ENCODE measurements at regions not wholly inside any gene's neighbourhood (a gene's known extent, or its start where the extent isn't known, plus 50 kb on each side); places are given as distances from the start of the nearest gene placed in this dataset.
"Not testable (repeated sequence)": the region's sequence is repeated elsewhere in the genome, so short reads cannot be mapped to it uniquely, and the experiment has no call there.

GRCh38 chr11:69934861-69935494 lies 115.8 kb upstream of the FGF3 start:
- no peak for DNase-seq

GRCh38 chr11:69935941-69936505 lies 116.8 kb upstream of the FGF3 start:
- DNase-seq = no peak

DNA sequence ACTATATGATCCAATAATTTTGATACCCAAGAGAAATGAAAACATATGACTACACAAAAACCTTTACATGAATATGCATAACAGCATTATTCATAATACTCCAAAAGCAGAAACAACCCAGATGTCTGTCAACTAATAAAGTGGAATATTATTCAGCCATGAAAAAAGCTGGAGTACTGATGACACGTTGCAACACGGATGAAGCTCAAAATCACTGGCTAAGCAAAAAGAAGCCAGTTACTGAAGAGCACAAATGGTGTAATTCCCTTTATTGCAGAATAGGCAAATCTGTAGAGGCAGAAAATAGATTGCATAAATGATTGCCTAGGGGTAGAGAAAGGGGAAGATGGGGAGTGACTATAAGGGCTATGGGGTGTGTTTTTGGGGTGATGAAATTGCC lies 117.6 kb upstream of the FGF3 start:
- DNase-seq = no peak

GRCh38 chr11:69938206-69938605 lies 119.0 kb upstream of the FGF3 start:
- DNase-seq = no peak

DNA sequence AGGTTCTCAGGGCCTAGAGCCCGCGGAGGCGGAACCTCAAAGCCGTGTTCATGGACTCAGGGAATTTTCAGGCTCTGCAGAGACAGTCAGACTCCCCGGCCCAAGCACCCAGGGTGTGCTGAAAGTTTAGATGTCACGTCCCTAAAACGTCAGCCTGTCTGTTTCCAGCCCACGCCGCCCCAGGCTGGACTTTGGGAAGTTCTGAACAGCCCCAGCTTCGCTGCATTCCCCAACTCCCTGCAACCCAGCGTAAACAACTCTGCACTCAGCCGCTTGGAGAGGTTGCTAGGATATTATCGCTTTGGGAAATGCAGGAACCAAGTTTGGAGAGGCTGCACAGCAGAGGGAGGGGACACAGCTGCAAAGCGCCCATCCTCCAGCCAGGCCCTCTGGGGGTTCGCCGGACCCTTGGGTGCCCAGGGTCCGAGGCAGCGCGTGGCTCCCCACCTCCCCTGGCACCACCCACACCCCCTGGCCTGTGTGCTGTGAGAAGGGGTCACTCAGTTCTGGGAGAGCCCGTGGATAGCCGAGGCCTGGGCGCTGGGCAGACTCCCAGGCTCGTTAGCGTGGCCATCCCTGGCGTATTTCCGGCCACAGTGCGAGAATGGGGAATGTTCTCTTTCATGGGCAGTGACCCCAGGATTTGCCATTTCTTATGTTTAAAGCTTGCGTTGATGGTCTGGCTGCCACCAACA lies 120.5 kb upstream of the FGF3 start:
- DNase-seq = no peak

GRCh38 chr11:69940246-69940610 lies 121.0 kb upstream of the FGF3 start:
- no peak for DNase-seq

GRCh38 chr11:69941546-69942332 lies 122.5 kb upstream of the FGF3 start:
- no peak for DNase-seq

- no peak for DNase-seq
Observed at GRCh38 chr11:69942333-69942820, 123.2 kb upstream of the FGF3 start.

DNA sequence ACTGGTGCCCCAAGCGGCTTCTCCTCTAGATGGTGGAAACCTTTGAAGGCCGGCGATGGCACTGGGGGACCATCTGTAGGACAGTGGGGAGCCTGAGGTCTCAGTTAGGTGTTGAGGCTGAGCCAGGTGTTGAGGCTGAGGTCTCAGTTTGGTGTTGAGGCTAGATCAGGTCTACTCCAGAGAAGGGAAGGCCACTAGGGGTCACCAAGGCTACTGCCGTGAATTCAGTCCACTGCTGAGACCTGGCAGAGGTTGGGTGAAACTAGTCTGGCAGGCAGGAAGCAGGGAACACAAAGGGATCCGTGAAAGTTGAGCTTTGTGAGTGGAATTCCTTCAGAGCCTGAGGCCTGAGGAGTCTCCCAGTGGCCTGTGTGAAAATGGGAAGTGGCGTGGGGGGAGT lies 123.8 kb upstream of the FGF3 start:
- DNase-seq = no peak

- no peak for DNase-seq
Observed at GRCh38 chr11:69943506-69943905, 124.3 kb upstream of the FGF3 start.

DNA sequence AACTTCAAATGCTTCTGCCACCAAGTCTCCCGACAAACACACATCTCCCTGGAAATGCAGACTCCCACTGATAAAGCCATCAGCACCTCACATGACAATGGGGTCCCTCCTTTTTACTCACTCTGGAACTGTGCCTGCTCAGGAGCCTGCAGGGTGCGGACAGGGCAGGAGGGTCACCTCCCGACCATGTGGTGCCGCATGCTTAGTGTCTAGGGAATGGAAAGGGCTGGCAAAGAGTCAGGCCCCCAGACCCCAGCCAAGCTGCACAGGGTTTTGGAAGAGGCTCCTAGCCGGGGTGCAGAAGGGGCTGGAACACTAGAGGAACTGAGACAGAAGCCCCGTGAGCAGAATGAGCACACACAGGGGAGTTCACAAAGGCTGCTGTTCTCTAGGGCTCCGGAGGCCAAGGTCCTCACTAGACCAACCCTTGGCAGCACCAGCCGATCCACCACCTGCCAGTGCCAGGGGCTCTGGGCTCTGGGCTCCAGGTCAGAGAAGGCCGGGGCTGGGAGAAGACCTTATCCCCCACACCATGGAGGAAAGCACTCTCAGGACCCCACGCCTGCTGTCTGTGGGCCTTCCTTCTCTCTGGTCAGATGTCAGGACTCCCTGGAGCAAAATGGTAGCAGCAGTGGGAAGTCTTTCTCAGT lies 125.1 kb upstream of the FGF3 start:
- no peak for DNase-seq

- no peak for DNase-seq
Observed at GRCh38 chr11:69945157-69945556, 125.9 kb upstream of the FGF3 start.

DNA sequence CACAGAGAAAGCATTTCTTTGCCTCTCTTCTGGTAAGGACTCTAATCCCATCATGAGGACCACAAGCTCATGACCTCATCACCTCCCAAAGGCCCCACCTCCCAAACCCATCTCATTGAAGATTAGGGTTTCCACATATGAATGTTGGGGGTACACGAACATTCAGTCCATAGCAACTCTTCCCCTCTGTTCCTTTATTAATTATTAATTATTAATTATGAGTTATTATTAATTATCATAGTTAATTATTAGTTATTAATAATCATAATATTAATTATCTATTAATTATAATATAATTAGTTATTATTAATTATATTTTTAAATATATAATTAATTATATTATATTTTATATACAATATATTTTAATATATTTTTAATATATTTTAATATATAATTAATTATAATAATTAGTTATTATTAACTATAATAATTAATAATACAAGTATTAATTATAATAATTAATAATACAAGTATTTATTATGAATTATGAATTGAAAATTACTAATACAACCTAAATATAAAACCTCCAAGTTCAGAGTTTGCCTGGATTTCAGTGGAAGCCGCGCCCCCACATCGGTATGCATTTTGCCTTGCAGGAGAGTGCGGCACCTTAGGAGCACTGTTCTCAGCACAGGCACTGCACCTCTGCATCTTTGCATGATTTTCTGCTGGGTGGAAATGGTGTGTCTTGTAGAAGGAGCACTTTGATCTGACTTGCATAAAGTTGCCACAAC lies 128.0 kb upstream of the FGF3 start:
- no peak for DNase-seq

GRCh38 chr11:69947793-69948255 lies 128.6 kb upstream of the FGF3 start:
- DNase-seq = no peak

- DNase-seq = no peak
Observed at GRCh38 chr11:69948256-69949141, 129.3 kb upstream of the FGF3 start.

- DNase-seq = no peak
Observed at GRCh38 chr11:69949327-69949726, 128.8 kb upstream of the ANO1 start.

GRCh38 chr11:69950120-69950519 lies 128.0 kb upstream of the ANO1 start:
- DNase-seq = no peak

DNA sequence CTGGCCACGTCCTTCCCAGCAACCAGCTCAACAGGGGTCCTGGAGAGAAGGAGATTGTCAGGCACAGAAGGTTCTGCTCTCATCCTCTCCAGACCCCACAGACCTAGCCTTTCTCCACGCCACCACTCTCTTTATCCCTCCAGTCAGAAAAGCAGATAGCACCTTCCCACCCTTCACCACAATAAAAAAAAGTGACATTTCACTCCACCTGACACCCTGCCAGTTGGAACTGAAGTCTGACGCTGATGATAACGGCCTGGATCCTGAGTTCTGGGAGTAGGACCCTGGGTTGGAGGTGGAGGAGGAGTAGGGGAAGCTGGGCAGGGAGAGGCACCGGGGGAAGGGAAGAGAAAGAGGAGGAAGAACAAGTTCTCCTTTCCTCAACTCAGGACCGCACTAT lies 127.5 kb upstream of the ANO1 start:
- DNase-seq = no peak

DNA sequence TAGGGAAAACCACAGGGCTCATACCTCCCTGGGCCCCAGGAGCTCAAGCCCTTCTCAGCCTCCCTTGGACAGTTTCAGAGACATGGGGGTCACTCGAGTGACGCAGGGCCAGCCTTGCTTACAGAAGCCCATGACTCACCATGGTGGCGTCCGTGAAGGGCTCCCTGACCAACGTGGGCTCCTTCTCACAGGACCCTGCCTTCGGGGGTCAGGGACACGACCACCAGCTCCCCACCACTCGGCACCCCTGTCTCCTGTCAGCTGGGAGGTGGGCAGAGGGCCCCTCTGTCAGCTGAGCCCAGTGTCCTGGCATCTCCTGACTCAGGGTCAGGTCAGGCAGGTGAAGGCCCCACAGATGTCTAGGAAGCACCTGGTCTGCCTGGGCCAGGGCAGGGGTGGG lies 126.3 kb upstream of the ANO1 start:
- DNase-seq = no peak

DNA sequence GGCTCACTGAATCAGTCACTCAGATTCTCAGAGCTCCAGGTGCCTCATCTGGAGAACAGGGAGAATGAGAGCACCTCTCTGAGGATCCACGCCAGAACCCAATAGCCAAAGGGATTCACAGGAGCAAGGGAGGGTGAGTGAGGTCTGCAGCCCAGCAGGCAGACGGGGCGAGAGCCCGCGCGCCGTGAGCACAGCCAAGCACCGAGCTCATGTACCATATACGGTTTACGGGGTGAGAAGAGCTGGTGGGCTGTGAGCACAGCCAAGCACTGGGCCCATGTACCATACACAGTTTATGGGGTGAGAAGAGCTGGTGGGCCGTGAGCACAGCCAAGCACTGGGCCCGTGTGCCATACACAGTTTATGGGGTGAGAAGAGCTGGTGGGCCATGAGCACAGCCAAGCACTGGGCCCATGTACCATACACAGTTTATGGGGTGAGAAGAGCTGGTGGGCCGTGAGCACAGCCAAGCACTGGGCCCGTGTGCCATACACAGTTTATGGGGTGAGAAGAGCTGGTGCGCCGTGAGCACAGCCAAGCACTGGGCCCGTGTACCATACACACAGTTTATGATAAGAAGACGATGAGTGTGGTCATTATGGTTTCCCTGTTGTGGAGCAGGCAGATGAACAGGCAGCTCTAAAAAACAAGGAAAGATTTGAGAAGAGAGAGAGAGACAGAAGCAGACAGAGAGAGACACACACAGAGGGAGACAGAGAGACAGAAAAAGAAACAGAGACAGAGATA lies 125.7 kb upstream of the ANO1 start:
- not testable (repeated sequence) for DNase-seq
